ENCODE measurements at regions not wholly inside any gene's neighbourhood (a gene's known extent, or its start where the extent isn't known, plus 50 kb on each side); places are given as distances from the start of the nearest gene placed in this dataset.

GRCh38 chr22:25492162-25492561 lies 72.3 kb upstream of the GRK3 start:
- no peak for DNase-seq (ENCODE audit: low spot score)
- TF ChIP-seq CTCF (IDR thresholded peaks at IDR 0.05; ENCODE audit: extremely low read depth, insufficient read depth, missing control alignments): no peak
- in situ Hi-C loops (cut with MboI; ENCODE audit: low pct_unique_long_range_greater_than_20kb, low sequenced_read_pairs, unreplicated experiment): no loop called here

- in situ Hi-C loops (cut with MboI; ENCODE audit: low pct_unique_long_range_greater_than_20kb, low sequenced_read_pairs, unreplicated experiment): no loop called here
- no peak for DNase-seq (ENCODE audit: low spot score)
Measured at GRCh38 chr22:25492841-25493734, 71.4 kb upstream of the GRK3 start.

GRCh38 chr22:25493794-25494193 lies 70.7 kb upstream of the GRK3 start:
- in situ Hi-C loops (cut with MboI; ENCODE audit: low pct_unique_long_range_greater_than_20kb, low sequenced_read_pairs, unreplicated experiment): no loop called here
- TF ChIP-seq CTCF (IDR thresholded peaks at IDR 0.05; ENCODE audit: extremely low read depth, insufficient read depth, missing control alignments): no peak

More at GRCh38 chr22:25492841-25493734, 71.4 kb upstream of the GRK3 start:
- no peak for TF ChIP-seq CTCF (IDR thresholded peaks at IDR 0.05; ENCODE audit: extremely low read depth, insufficient read depth, missing control alignments)

GRCh38 chr22:25494774-25495173 lies 69.7 kb upstream of the GRK3 start:
- peak; percentile 42 for DNase-seq (ENCODE audit: low spot score)
- in situ Hi-C loops (cut with MboI; ENCODE audit: low pct_unique_long_range_greater_than_20kb, low sequenced_read_pairs, unreplicated experiment): no loop called here
- TF ChIP-seq CTCF (IDR thresholded peaks at IDR 0.05; ENCODE audit: extremely low read depth, insufficient read depth, missing control alignments): no peak

More at GRCh38 chr22:25493794-25494193, 70.7 kb upstream of the GRK3 start:
- no peak for DNase-seq (ENCODE audit: low spot score)

GRCh38 chr22:25495285-25495684 lies 69.2 kb upstream of the GRK3 start:
- in situ Hi-C loops (cut with MboI; ENCODE audit: low pct_unique_long_range_greater_than_20kb, low sequenced_read_pairs, unreplicated experiment): no loop called here
- no peak for TF ChIP-seq CTCF (IDR thresholded peaks at IDR 0.05; ENCODE audit: extremely low read depth, insufficient read depth, missing control alignments)
- no peak for DNase-seq (ENCODE audit: low spot score)

- no peak for TF ChIP-seq CTCF (IDR thresholded peaks at IDR 0.05; ENCODE audit: extremely low read depth, insufficient read depth, missing control alignments)
- DNase-seq (ENCODE audit: low spot score): no peak
- in situ Hi-C loops (cut with MboI; ENCODE audit: low pct_unique_long_range_greater_than_20kb, low sequenced_read_pairs, unreplicated experiment): no loop called here
Measured at GRCh38 chr22:25496396-25497064, 67.9 kb upstream of the GRK3 start.

Data from GM13977 (cell line).